HL-60 (cell line): ENCODE measurements at regions not wholly inside any gene's neighbourhood (a gene's known extent, or its start where the extent isn't known, plus 50 kb on each side); places are given as distances from the start of the nearest gene placed in this dataset.

Experiments used
- DNase-seq, 2 experiments: peaks; one replicate each; pipeline ENCODE4 v3.0.0-alpha.2; 2010 to 2020; ENCODE audit warnings: low read depth in 1 of 2, low spot score in 1 of 2
- H3K27ac ChIP-seq: fragments of 250-450 bp; sonication (Bioruptor Pico); replicated peaks from 2 replicates; pipeline ENCODE4 v1.5.1; 2020; ENCODE audit warnings: mild to moderate bottlenecking, moderate library complexity
- H3K27me3 ChIP-seq: fragments of 250-450 bp; sonication (Bioruptor Pico); 2 replicates; pipeline ENCODE4 v1.5.1; 2021; ENCODE audit warnings: mild to moderate bottlenecking, moderate library complexity; ENCODE audit not compliant: insufficient read depth, poor library complexity, severe bottlenecking
- H3K4me3 ChIP-seq: replicated peaks from 2 replicates; pipeline ENCODE4 v1.5.1; 2011; ENCODE audit warnings: mild to moderate bottlenecking, control low read depth, low read length; ENCODE audit not compliant: insufficient read depth
- CTCF ChIP-seq: IDR thresholded peaks from one replicate; pipeline ENCODE4 v1.5.1; 2011; ENCODE audit warnings: low read length, control low read depth, inconsistent platforms; ENCODE audit not compliant: insufficient read depth
- GABPA ChIP-seq: IDR thresholded peaks from 2 replicates; pipeline ENCODE4 v1.6.1; 2012; ENCODE audit warnings: low read depth
- POLR2AphosphoS5 ChIP-seq: IDR thresholded peaks from 2 replicates; pipeline ENCODE4 v1.6.1; 2012; ENCODE audit warnings: low read depth
- REST ChIP-seq: IDR thresholded peaks from 2 replicates; pipeline ENCODE4 v1.6.1; 2012; ENCODE audit warnings: low read depth; ENCODE audit not compliant: insufficient replicate concordance
- SPI1 ChIP-seq: IDR thresholded peaks from 2 replicates; pipeline ENCODE4 v1.6.1; 2012; ENCODE audit warnings: low read depth, mild to moderate bottlenecking, borderline replicate concordance

DNA sequence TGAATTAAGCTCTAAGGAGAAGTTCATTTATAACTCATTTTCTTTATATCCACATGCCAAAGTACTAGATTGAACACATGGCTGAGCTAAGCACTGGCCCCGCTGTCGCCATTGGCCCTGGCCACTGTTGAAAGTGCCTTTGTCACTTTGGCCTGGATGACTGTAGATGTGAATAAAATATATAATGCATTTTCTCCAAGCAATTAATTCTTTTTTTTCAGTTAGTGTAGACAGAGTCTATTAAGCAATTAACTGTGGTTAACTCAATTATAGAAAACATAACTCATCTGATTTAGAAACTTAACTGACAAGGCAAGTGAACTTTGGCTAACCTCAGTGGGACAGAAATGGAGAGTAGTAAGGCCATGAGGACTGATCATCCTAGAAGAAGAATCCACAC is 965.6 kb downstream of the EFNB2 start:
- Histone ChIP-seq H3K27ac (no peak overlapping the region), H3K4me3 (no peak overlapping the region), H3K27me3 (no peaks in the 10 kb centered on the region)
- TF ChIP-seq REST (no peak), POLR2AphosphoS5 (no peak), CTCF (no peak), GABPA (no peak), SPI1 (no peak)
- DNase-seq: no peak

- no peak for TF ChIP-seq POLR2AphosphoS5
- no peak for TF ChIP-seq REST
- TF ChIP-seq SPI1: no peak
- no peak for TF ChIP-seq CTCF
- no peak for TF ChIP-seq GABPA
- no peaks in the 10 kb centered on the region for H3K27me3 ChIP-seq
- H3K27ac ChIP-seq: no peak overlapping the region
- no peak for DNase-seq
- H3K4me3 ChIP-seq: no peak overlapping the region
Measured at GRCh38 chr13:105567951-105568525, 967.4 kb downstream of the EFNB2 start.

GRCh38 chr13:105565136-105565727 is 970.2 kb downstream of the EFNB2 start:
- no peak for DNase-seq
- no peak overlapping the region for H3K4me3 ChIP-seq
- TF ChIP-seq REST (no peak), SPI1 (no peak), POLR2AphosphoS5 (no peak), GABPA (no peak), CTCF (no peak)
- no peaks in the 10 kb centered on the region for H3K27me3 ChIP-seq
- H3K27ac ChIP-seq: no peak overlapping the region
